H9 (cell line): ENCODE measurements at regions not wholly inside any gene's neighbourhood (a gene's known extent, or its start where the extent isn't known, plus 50 kb on each side); places are given as distances from the start of the nearest gene placed in this dataset.

ENCODE experiments used
- DNase-seq: peaks from one replicate; pipeline ENCODE4 v3.0.0-alpha.2; 2017
- H2AFZ ChIP-seq: one replicate; pipeline ENCODE4 v1.6.1; 2013; ENCODE audit warnings: mild to moderate bottlenecking, low read length, control low read depth, moderate library complexity
- H2AK5ac ChIP-seq: 2 replicates; pipeline ENCODE4 v1.6.1; 2013; ENCODE audit warnings: low read length, control low read depth, mixed read lengths; ENCODE audit not compliant: insufficient read length
- H2BK120ac ChIP-seq: one replicate; pipeline ENCODE4 v1.6.1; 2013; ENCODE audit warnings: low read depth, mild to moderate bottlenecking, low read length, control low read depth, inconsistent platforms; ENCODE audit not compliant: poor library complexity, severe bottlenecking
- H2BK12ac ChIP-seq: 2 replicates; pipeline ENCODE4 v1.6.1; 2013; ENCODE audit warnings: low read length, control low read depth, mixed read lengths, low read depth; ENCODE audit not compliant: insufficient read length
- H2BK15ac ChIP-seq: 2 replicates; pipeline ENCODE4 v1.6.1; 2013; ENCODE audit warnings: low read depth, low read length, control low read depth
- H2BK20ac ChIP-seq: one replicate; pipeline ENCODE4 v1.6.1; 2013; ENCODE audit warnings: low read depth, mild to moderate bottlenecking, low read length, control low read depth, inconsistent platforms; ENCODE audit not compliant: poor library complexity, severe bottlenecking
- H2BK5ac ChIP-seq: 2 replicates; pipeline ENCODE4 v1.6.1; 2013; ENCODE audit warnings: low read length, control low read depth, mixed read lengths; ENCODE audit not compliant: insufficient read length
- H3K14ac ChIP-seq: 2 replicates; pipeline ENCODE4 v1.6.1; 2013; ENCODE audit warnings: low read length, control low read depth; ENCODE audit not compliant: insufficient read depth
- H3K18ac ChIP-seq: 2 replicates; pipeline ENCODE4 v1.6.1; 2013; ENCODE audit warnings: low read depth, mild to moderate bottlenecking, mixed read lengths, low read length, control low read depth; ENCODE audit not compliant: insufficient read length
- H3K23ac ChIP-seq: 2 replicates; pipeline ENCODE4 v1.6.1; 2013; ENCODE audit warnings: low read length, control low read depth, mixed read lengths, low read depth; ENCODE audit not compliant: insufficient read length
- H3K23me2 ChIP-seq: 2 replicates; pipeline ENCODE4 v1.6.1; 2013; ENCODE audit warnings: low read depth, mild to moderate bottlenecking, mixed read lengths, low read length, control low read depth; ENCODE audit not compliant: insufficient read length, poor library complexity, severe bottlenecking
- H3K27ac ChIP-seq: 2 replicates; pipeline ENCODE4 v1.5.1; 2013; ENCODE audit warnings: low read length, control low read depth, mixed read lengths, low read depth; ENCODE audit not compliant: insufficient read length
- H3K27me3 ChIP-seq: 2 replicates; pipeline ENCODE4 v1.6.1; 2013; ENCODE audit warnings: low read length, control low read depth, inconsistent platforms; ENCODE audit not compliant: insufficient read depth
- H3K4ac ChIP-seq: 2 replicates; pipeline ENCODE4 v1.6.1; 2013; ENCODE audit warnings: low read depth, mild to moderate bottlenecking, control low read depth, inconsistent platforms, low read length, moderate library complexity
- H3K4me1 ChIP-seq: 2 replicates; pipeline ENCODE4 v1.6.1; 2013; ENCODE audit warnings: low read length, control low read depth, inconsistent platforms; ENCODE audit not compliant: insufficient read depth
- H3K4me2 ChIP-seq: 2 replicates; pipeline ENCODE4 v1.6.1; 2013; ENCODE audit warnings: low read length, control low read depth, mixed read lengths; ENCODE audit not compliant: insufficient read length, insufficient read depth
- H3K56ac ChIP-seq: 2 replicates; pipeline ENCODE4 v1.6.1; 2013; ENCODE audit warnings: low read depth, mild to moderate bottlenecking, mixed read lengths, low read length, control low read depth; ENCODE audit not compliant: insufficient read length
- H3K79me1 ChIP-seq: 2 replicates; pipeline ENCODE4 v1.6.1; 2013; ENCODE audit warnings: low read depth, mild to moderate bottlenecking, moderate library complexity, low read length, control low read depth, inconsistent platforms; ENCODE audit not compliant: insufficient read depth, poor library complexity, severe bottlenecking
- H3K79me2 ChIP-seq: 2 replicates; pipeline ENCODE4 v1.6.1; 2013; ENCODE audit warnings: low read length, control low read depth, inconsistent platforms; ENCODE audit not compliant: insufficient read depth
- H3K9ac ChIP-seq: 2 replicates; pipeline ENCODE4 v1.6.1; 2013; ENCODE audit warnings: low read length, control low read depth, mixed read lengths; ENCODE audit not compliant: insufficient read length; ENCODE audit errors: extremely low read depth
- H3K9me3 ChIP-seq: one replicate; pipeline ENCODE4 v1.6.1; 2013; ENCODE audit warnings: low read depth, low read length, inconsistent platforms; ENCODE audit not compliant: control insufficient read depth
- H3T11ph ChIP-seq: one replicate; pipeline ENCODE4 v1.6.1; 2013; ENCODE audit warnings: mild to moderate bottlenecking, low read length, control low read depth, inconsistent platforms
- H4K20me1 ChIP-seq: one replicate; pipeline ENCODE4 v1.6.1; 2013; ENCODE audit not compliant: control insufficient read depth, insufficient read length, insufficient read depth
- H4K5ac ChIP-seq: 2 replicates; pipeline ENCODE4 v1.6.1; 2013; ENCODE audit warnings: low read depth, mild to moderate bottlenecking, mixed read lengths, low read length, control low read depth; ENCODE audit not compliant: insufficient read length
- H4K8ac ChIP-seq: replicated peaks from 2 replicates; pipeline ENCODE4 v1.6.1; 2013; ENCODE audit warnings: low read length, control low read depth, mixed read lengths, low read depth; ENCODE audit not compliant: insufficient read length
- H4K91ac ChIP-seq: 2 replicates; pipeline ENCODE4 v1.6.1; 2013; ENCODE audit warnings: low read depth, mild to moderate bottlenecking, moderate library complexity, mixed read lengths, low read length, control low read depth; ENCODE audit not compliant: insufficient read length
- H3K27ac Mint-ChIP-seq, 3 experiments: 2 replicates in 2 of 3; 3 replicates in 1 of 3; pipeline ENCODE4 v1.8.0; 2020 to 2021; ENCODE audit warnings: mixed read lengths in 3 of 3, mild to moderate bottlenecking in 1 of 3, moderate library complexity in 1 of 3
- H3K27me3 Mint-ChIP-seq: 2 replicates; pipeline ENCODE4 v1.8.0; 2021; ENCODE audit warnings: low read depth, mild to moderate bottlenecking, moderate library complexity, mixed read lengths
- H3K36me3 Mint-ChIP-seq, 3 experiments: 2 replicates in 2 of 3; 3 replicates in 1 of 3; pipeline ENCODE4 v1.8.0; 2020 to 2021; ENCODE audit warnings: low read depth in 3 of 3, mixed read lengths in 3 of 3; ENCODE audit not compliant: insufficient read depth in 1 of 3
- H3K4me1 Mint-ChIP-seq, 2 experiments: 2 replicates each; pipeline ENCODE4 v1.8.0; 2020; ENCODE audit warnings: mixed read lengths in 2 of 2
- H3K4me3 Mint-ChIP-seq, 2 experiments: 2 replicates in 1 of 2; 3 replicates in 1 of 2; pipeline ENCODE4 v1.8.0; 2020 to 2021; ENCODE audit warnings: mild to moderate bottlenecking in 2 of 2, mixed read lengths in 2 of 2, moderate library complexity in 1 of 2
- H3K9me3 Mint-ChIP-seq, 2 experiments: 2 replicates in 1 of 2; 3 replicates in 1 of 2; pipeline ENCODE4 v1.8.0; 2020; ENCODE audit warnings: mild to moderate bottlenecking in 2 of 2, mixed read lengths in 2 of 2, moderate library complexity in 1 of 2
- CTCF ChIP-seq: fragments of 200-600 bp; sonication (generic); conservative IDR thresholded peaks from 3 replicates; pipeline ENCODE4 v1.8.0; 2021; ENCODE audit warnings: antibody characterized with exemption, mild to moderate bottlenecking
- WGBS: extraction: QIAGEN DNeasy Blood & Tissue Kit; methylation state at CpG from one replicate; pipeline ENCODE4 v1.1.7; 2013; ENCODE audit warnings: missing lambda C conversion rate, low lambda C conversion rate, mixed read lengths; ENCODE audit not compliant: insufficient read length; ENCODE audit errors: extremely low coverage; 5-methylcytosine and 5-hydroxymethylcytosine counted together

- no CpG with 5 or more reads among the region's 3 CpGs for WGBS
Observed at GRCh38 chr4:12447451-12447850, 1018.8 kb upstream of the HS3ST1 start.

More at GRCh38 chr4:12447451-12447850, 1018.8 kb upstream of the HS3ST1 start:
- no peak overlapping the region for H4K5ac ChIP-seq
- no peaks in the 10 kb centered on the region for H3K27me3 ChIP-seq
- no peak overlapping the region for H3K27ac ChIP-seq
- H3T11ph ChIP-seq: no peak overlapping the region
- no peak overlapping the region for H2BK20ac ChIP-seq
- H3K9ac ChIP-seq: no peak overlapping the region
- Mint-ChIP-seq H3K27ac (no peak overlapping the region), H3K27me3 (no peaks in the 10 kb centered on the region), H3K36me3 (peaks cover 5 to 21% (median 7%) of the 10 kb centered on the region in 3 experiments; a peak in 6 of 7 replicates), H3K9me3 (peaks cover 17 to 24% of the 10 kb centered on the region in 2 experiments), H3K4me3 (no peak overlapping the region), H3K4me1 (no peaks in the 10 kb centered on the region)
- H3K18ac ChIP-seq: no peak overlapping the region
- no peak overlapping the region for H2BK12ac ChIP-seq
- H2AFZ ChIP-seq: no peak overlapping the region
- no peak overlapping the region for H2BK5ac ChIP-seq
- H3K4ac ChIP-seq: no peak overlapping the region
- H3K4me2 ChIP-seq: no peak overlapping the region
- H3K23me2 ChIP-seq: no peaks in the 10 kb centered on the region
- no peak overlapping the region for H2BK15ac ChIP-seq
- H4K20me1 ChIP-seq: no peaks in the 10 kb centered on the region
- H4K8ac ChIP-seq: no peak overlapping the region
- H4K91ac ChIP-seq: no peak overlapping the region
- no peak overlapping the region for H3K56ac ChIP-seq
- TF ChIP-seq CTCF: no peak
- H3K79me1 ChIP-seq: no peaks in the 10 kb centered on the region
- no peak overlapping the region for H2BK120ac ChIP-seq
- no peak overlapping the region for H3K23ac ChIP-seq
- H3K14ac ChIP-seq: no peak overlapping the region
- no peaks in the 10 kb centered on the region for H3K4me1 ChIP-seq
- H3K9me3 ChIP-seq: no peaks in the 10 kb centered on the region
- DNase-seq: no peak
- no peaks in the 10 kb centered on the region for H3K79me2 ChIP-seq
- H2AK5ac ChIP-seq: no peak overlapping the region
